ENCODE measurements at regions not wholly inside any gene's neighbourhood (a gene's known extent, or its start where the extent isn't known, plus 50 kb on each side); places are given as distances from the start of the nearest gene placed in this dataset.

- TF ChIP-seq EZH2 (IDR thresholded peaks at IDR 0.05; ENCODE audit: low read length), result no peak
- TF ChIP-seq CTCF (optimal IDR thresholded peaks at IDR 0.05 in 1 of 3, IDR thresholded peaks at IDR 0.05 in 1 of 3, conservative IDR thresholded peaks at IDR 0.05 in 1 of 3; ENCODE audit: extremely low read depth in 1 of 3, insufficient read depth in 2 of 3, low read length in 3 of 3), result no peak
- no peak overlapping the region for H3K4me3 ChIP-seq (ENCODE audit: control insufficient read depth in 2 of 3, extremely low read depth in 1 of 3, insufficient read depth in 2 of 3, low read depth in 1 of 3, low read length in 3 of 3)
- no peaks in the 10 kb centered on the region for H3K9me1 ChIP-seq (ENCODE audit: control insufficient read depth, extremely low read depth, insufficient read depth, low read length)
- H3K36me3 ChIP-seq (ENCODE audit: control insufficient read depth in 2 of 2, extremely low read depth in 1 of 2, insufficient read depth in 2 of 2, low read length in 2 of 2), result no peaks in the 10 kb centered on the region
- FAIRE-seq, result no peak
- H4K20me1 ChIP-seq (ENCODE audit: control insufficient read depth, extremely low read depth, insufficient read depth, low read length), result no peaks in the 10 kb centered on the region
- H3K4me2 ChIP-seq (ENCODE audit: control insufficient read depth, extremely low read depth, insufficient read depth, low read depth, low read length), result no peak overlapping the region
- H3K9ac ChIP-seq (ENCODE audit: control insufficient read depth, extremely low read depth, insufficient read depth, low read length), result no peak overlapping the region
- no peaks in the 10 kb centered on the region for H3K9me3 ChIP-seq (ENCODE audit: control insufficient read depth, low read depth, low read length)
- H3K79me2 ChIP-seq (ENCODE audit: control insufficient read depth, insufficient read depth, low read length), result no peaks in the 10 kb centered on the region
- DNase-seq (ENCODE audit: low read depth, low spot score), result no peak
- no peaks in the 10 kb centered on the region for H3K27me3 ChIP-seq (ENCODE audit: control insufficient read depth, extremely low read depth, insufficient read depth, low read length)
- dilution Hi-C loops (cut with MboI; ENCODE audit: extremely low pct_ligation_motif_present, low sequenced_read_pairs), result no loop called here
- no peaks in the 10 kb centered on the region for H3K4me1 ChIP-seq (ENCODE audit: control insufficient read depth, extremely low read depth, insufficient read depth, low read length)
- H2AFZ ChIP-seq (ENCODE audit: control insufficient read depth, low read length), result no peak overlapping the region
- H3K27ac ChIP-seq (ENCODE audit: control insufficient read depth, insufficient read depth, low read length), result no peak overlapping the region
Measured at GRCh38 chr16:73858326-73858725, 438.3 kb upstream of the PSMD7 start.

- dilution Hi-C loops (cut with MboI; ENCODE audit: extremely low pct_ligation_motif_present, low sequenced_read_pairs), result no loop called here
- Histone ChIP-seq H3K79me2 (ENCODE audit: control insufficient read depth, insufficient read depth, low read length) (no peaks in the 10 kb centered on the region), H3K36me3 (ENCODE audit: control insufficient read depth in 2 of 2, extremely low read depth in 1 of 2, insufficient read depth in 2 of 2, low read length in 2 of 2) (no peaks in the 10 kb centered on the region), H3K27me3 (ENCODE audit: control insufficient read depth, extremely low read depth, insufficient read depth, low read length) (no peaks in the 10 kb centered on the region), H3K27ac (ENCODE audit: control insufficient read depth, insufficient read depth, low read length) (no peak overlapping the region), H3K4me1 (ENCODE audit: control insufficient read depth, extremely low read depth, insufficient read depth, low read length) (no peaks in the 10 kb centered on the region), H2AFZ (ENCODE audit: control insufficient read depth, low read length) (no peak overlapping the region), H3K4me3 (ENCODE audit: control insufficient read depth in 2 of 3, extremely low read depth in 1 of 3, insufficient read depth in 2 of 3, low read depth in 1 of 3, low read length in 3 of 3) (no peak overlapping the region), H3K9me3 (ENCODE audit: control insufficient read depth, low read depth, low read length) (no peaks in the 10 kb centered on the region), H3K9ac (ENCODE audit: control insufficient read depth, extremely low read depth, insufficient read depth, low read length) (no peak overlapping the region), H3K9me1 (ENCODE audit: control insufficient read depth, extremely low read depth, insufficient read depth, low read length) (no peaks in the 10 kb centered on the region), H4K20me1 (ENCODE audit: control insufficient read depth, extremely low read depth, insufficient read depth, low read length) (no peaks in the 10 kb centered on the region), H3K4me2 (ENCODE audit: control insufficient read depth, extremely low read depth, insufficient read depth, low read depth, low read length) (no peak overlapping the region)
- DNase-seq (ENCODE audit: low read depth, low spot score) (no peak), FAIRE-seq (no peak)
- TF ChIP-seq CTCF (optimal IDR thresholded peaks at IDR 0.05 in 1 of 3, IDR thresholded peaks at IDR 0.05 in 1 of 3, conservative IDR thresholded peaks at IDR 0.05 in 1 of 3; ENCODE audit: extremely low read depth in 1 of 3, insufficient read depth in 2 of 3, low read length in 3 of 3) (no peak), EZH2 (IDR thresholded peaks at IDR 0.05; ENCODE audit: low read length) (no peak)
Measured at GRCh38 chr16:73853968-73854367, 442.6 kb upstream of the PSMD7 start.

All from keratinocyte (primary cell).